Astrocyte (in vitro differentiated cells and primary cell): ENCODE measurements at regions not wholly inside any gene's neighbourhood (a gene's known extent, or its start where the extent isn't known, plus 50 kb on each side); places are given as distances from the start of the nearest gene placed in this dataset.

Source experiments
- DNase-seq: peaks from one replicate; pipeline ENCODE4 v3.0.0-alpha.2; 2010; ENCODE audit warnings: low read depth
- FAIRE-seq: peaks from 2 replicates; lab custom pipeline; 2011; peaks lifted over from hg19 to GRCh38; lab: Jason Lieb, UNC
- H2AFZ ChIP-seq: 2 replicates; pipeline ENCODE4 v1.6.0; 2012; ENCODE audit warnings: low read depth, low read length, inconsistent platforms
- H3K27ac ChIP-seq: 2 replicates; pipeline ENCODE4 v1.5.1; 2011; ENCODE audit warnings: low read depth, low read length, inconsistent platforms
- H3K27me3 ChIP-seq: 2 replicates; pipeline ENCODE4 v1.6.0; 2011; ENCODE audit warnings: low read length, inconsistent platforms; ENCODE audit not compliant: insufficient read depth
- H3K36me3 ChIP-seq: 2 replicates; pipeline ENCODE4 v1.5.1; 2011; ENCODE audit warnings: low read length, inconsistent platforms; ENCODE audit not compliant: insufficient read depth
- H3K4me1 ChIP-seq: 2 replicates; pipeline ENCODE4 v1.5.1; 2011; ENCODE audit warnings: low read length, inconsistent platforms; ENCODE audit not compliant: insufficient read depth
- H3K4me2 ChIP-seq: 2 replicates; pipeline ENCODE4 v1.6.0; 2012; ENCODE audit warnings: low read length, inconsistent platforms
- H3K4me3 ChIP-seq: 2 replicates; pipeline ENCODE4 v1.5.1; 2011; ENCODE audit warnings: low read depth, mild to moderate bottlenecking, low read length, inconsistent platforms; ENCODE audit not compliant: insufficient read depth
- H3K79me2 ChIP-seq: 2 replicates; pipeline ENCODE4 v1.6.0; 2012; ENCODE audit warnings: mild to moderate bottlenecking, low read length, inconsistent platforms; ENCODE audit not compliant: insufficient read depth
- H3K9ac ChIP-seq: 2 replicates; pipeline ENCODE4 v1.6.0; 2012; ENCODE audit warnings: mild to moderate bottlenecking, low read length, inconsistent platforms
- H3K9me3 ChIP-seq: 2 replicates; pipeline ENCODE4 v1.5.1; 2012; ENCODE audit warnings: low read depth, mild to moderate bottlenecking, low read length, inconsistent platforms; ENCODE audit not compliant: insufficient read depth
- H4K20me1 ChIP-seq: 2 replicates; pipeline ENCODE4 v1.6.0; 2012; ENCODE audit warnings: low read length, inconsistent platforms; ENCODE audit not compliant: insufficient read depth
- H3K27ac Mint-ChIP-seq: one replicate; pipeline ENCODE4 v1.8.0; 2021; ENCODE audit warnings: mild to moderate bottlenecking, mixed read lengths; ENCODE audit not compliant: unreplicated experiment
- H3K27me3 Mint-ChIP-seq: one replicate; pipeline ENCODE4 v1.8.0; 2021; ENCODE audit warnings: low read depth, mixed read lengths; ENCODE audit not compliant: unreplicated experiment
- H3K36me3 Mint-ChIP-seq: one replicate; pipeline ENCODE4 v1.8.0; 2021; ENCODE audit warnings: low read depth, mixed read lengths; ENCODE audit not compliant: unreplicated experiment
- H3K4me1 Mint-ChIP-seq: one replicate; pipeline ENCODE4 v1.8.0; 2021; ENCODE audit warnings: low read depth, mixed read lengths; ENCODE audit not compliant: unreplicated experiment
- H3K4me3 Mint-ChIP-seq: one replicate; pipeline ENCODE4 v1.8.0; 2021; ENCODE audit warnings: mild to moderate bottlenecking, moderate library complexity, mixed read lengths; ENCODE audit not compliant: unreplicated experiment
- H3K9me3 Mint-ChIP-seq: one replicate; pipeline ENCODE4 v1.8.0; 2021; ENCODE audit warnings: mild to moderate bottlenecking, mixed read lengths; ENCODE audit not compliant: unreplicated experiment
- CTCF ChIP-seq: IDR thresholded peaks from 2 replicates; pipeline ENCODE4 v1.5.1; 2011; ENCODE audit warnings: low read depth, mild to moderate bottlenecking, inconsistent platforms, low read length, moderate library complexity; ENCODE audit not compliant: insufficient read depth
- EZH2 ChIP-seq: IDR thresholded peaks from 2 replicates; pipeline ENCODE4 v1.6.1; 2012; ENCODE audit warnings: mild to moderate bottlenecking, low read length, inconsistent platforms; ENCODE audit not compliant: insufficient read depth

- Histone ChIP-seq H3K27me3 (no peaks in the 10 kb centered on the region), H3K79me2 (no peaks in the 10 kb centered on the region), H3K4me2 (no peak overlapping the region), H4K20me1 (no peaks in the 10 kb centered on the region), H3K9ac (no peak overlapping the region), H3K4me1 (no peaks in the 10 kb centered on the region), H3K9me3 (peaks cover 2% of the 10 kb centered on the region), H3K27ac (no peak overlapping the region), H3K4me3 (no peak overlapping the region), H2AFZ (no peak overlapping the region), H3K36me3 (no peaks in the 10 kb centered on the region)
- DNase-seq (no peak), FAIRE-seq (no peak)
- Mint-ChIP-seq H3K27me3 (no peaks in the 10 kb centered on the region), H3K9me3 (peaks cover 1% of the 10 kb centered on the region), H3K4me1 (no peaks in the 10 kb centered on the region), H3K36me3 (no peaks in the 10 kb centered on the region), H3K4me3 (no peak overlapping the region), H3K27ac (no peak overlapping the region)
- no peak for TF ChIP-seq CTCF
- TF ChIP-seq EZH2, result no peak
Measured at GRCh38 chr2:4140281-4140970, 437.1 kb downstream of the DCDC2C start.

DNA sequence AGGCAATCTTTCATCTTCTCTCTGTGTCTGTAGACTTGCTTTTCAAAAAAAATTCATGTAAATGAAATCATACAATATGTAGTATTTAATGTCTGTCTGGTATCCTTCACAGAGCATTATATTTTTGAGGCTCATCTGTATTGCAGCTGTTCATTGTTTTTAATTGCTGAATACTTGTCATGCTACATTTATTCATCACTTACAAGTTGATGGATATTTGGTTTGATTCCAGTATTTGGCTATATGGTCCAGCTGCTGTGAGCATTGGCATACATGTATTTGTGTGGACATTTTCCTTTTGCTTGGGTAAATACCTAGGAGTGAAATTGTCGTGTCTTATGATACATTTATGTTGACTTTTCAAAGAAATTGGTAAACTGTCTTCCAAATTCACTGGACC is 441.4 kb downstream of the DCDC2C start:
- DNase-seq, result no peak
- Histone ChIP-seq H4K20me1 (no peaks in the 10 kb centered on the region), H2AFZ (no peak overlapping the region), H3K36me3 (no peaks in the 10 kb centered on the region), H3K27me3 (no peaks in the 10 kb centered on the region), H3K27ac (no peak overlapping the region), H3K4me2 (no peak overlapping the region), H3K4me3 (no peak overlapping the region), H3K9me3 (peaks cover 2% of the 10 kb centered on the region), H3K79me2 (no peaks in the 10 kb centered on the region), H3K4me1 (no peaks in the 10 kb centered on the region), H3K9ac (no peak overlapping the region)
- Mint-ChIP-seq H3K9me3 (peaks cover 1% of the 10 kb centered on the region), H3K27ac (no peak overlapping the region), H3K4me1 (no peaks in the 10 kb centered on the region), H3K27me3 (no peaks in the 10 kb centered on the region), H3K4me3 (no peak overlapping the region), H3K36me3 (no peaks in the 10 kb centered on the region)
- no peak for FAIRE-seq
- no peak for TF ChIP-seq EZH2
- no peak for TF ChIP-seq CTCF

- H3K4me3 Mint-ChIP-seq, result no peak overlapping the region
- TF ChIP-seq EZH2 (no peak), CTCF (no peak)
- H3K36me3 Mint-ChIP-seq, result no peaks in the 10 kb centered on the region
- Histone ChIP-seq H4K20me1 (no peaks in the 10 kb centered on the region), H3K4me1 (no peaks in the 10 kb centered on the region), H3K27me3 (no peaks in the 10 kb centered on the region), H3K36me3 (no peaks in the 10 kb centered on the region), H2AFZ (no peak overlapping the region), H3K4me3 (no peak overlapping the region), H3K9ac (no peak overlapping the region), H3K79me2 (no peaks in the 10 kb centered on the region), H3K27ac (no peak overlapping the region), H3K4me2 (no peak overlapping the region), H3K9me3 (peaks cover 3% of the 10 kb centered on the region)
- H3K9me3 Mint-ChIP-seq, result peaks cover 7% of the 10 kb centered on the region
- no peaks in the 10 kb centered on the region for H3K4me1 Mint-ChIP-seq
- FAIRE-seq (no peak), DNase-seq (no peak)
- H3K27ac Mint-ChIP-seq, result no peak overlapping the region
- no peaks in the 10 kb centered on the region for H3K27me3 Mint-ChIP-seq
Measured at GRCh38 chr2:4151521-4151920, 448.1 kb downstream of the DCDC2C start.
